IMR-90 (cell line): ENCODE measurements at regions not wholly inside any gene's neighbourhood (a gene's known extent, or its start where the extent isn't known, plus 50 kb on each side); places are given as distances from the start of the nearest gene placed in this dataset.

Experiments used
- ATAC-seq: fragments of 200-7000 bp; cut with Tn5 transposase; 2 replicates; pipeline ENCODE4 v1.9.1; 2020; ENCODE audit warnings: low read depth, mild to moderate bottlenecking, moderate library complexity
- BruUV-seq: library from RNA; stranded (reverse); fragments of 400-500 nt; replicated peaks from 2 replicates; lab custom pipeline; 2021; lab: Mats Ljungman, UMichigan
- CTCF ChIA-PET: fragments of 300-600 bp; formaldehyde crosslinking; extraction: SDS; loops from one replicate; lab custom pipeline; 2021; ENCODE audit warnings: antibody characterized with exemption; lab: Yijun Ruan, JAX
- POLR2A ChIA-PET: fragments of 300-600 bp; sonication (Branson Sonifier 250); formaldehyde crosslinking; loops from one replicate; lab custom pipeline; 2022; ENCODE audit warnings: antibody characterized with exemption; ENCODE audit not compliant: unreplicated experiment; lab: Charles Lee
- DNase-seq: peaks from one replicate; pipeline ENCODE4 v3.0.0; 2013
- H2AFZ ChIP-seq: replicated peaks from 2 replicates; pipeline ENCODE3; 2013; ENCODE audit warnings: low read length, mild to moderate bottlenecking; ENCODE audit not compliant: poor library complexity
- H2AK5ac ChIP-seq: 2 replicates; pipeline ENCODE4 v1.6.1; 2013; ENCODE audit warnings: low read depth, low read length, inconsistent platforms
- H2AK9ac ChIP-seq: replicated peaks from 2 replicates; pipeline ENCODE3; 2013; ENCODE audit warnings: mild to moderate bottlenecking, low read depth, low read length, moderate library complexity; ENCODE audit not compliant: poor library complexity
- H2BK120ac ChIP-seq: 2 replicates; pipeline ENCODE4 v1.6.1; 2013; ENCODE audit warnings: low read depth, low read length, inconsistent platforms
- H2BK15ac ChIP-seq: 3 replicates; pipeline ENCODE4 v1.6.1; 2013; ENCODE audit warnings: low read depth, low read length, inconsistent platforms
- H2BK20ac ChIP-seq: 2 replicates; pipeline ENCODE4 v1.6.1; 2013; ENCODE audit warnings: low read depth, mild to moderate bottlenecking, inconsistent platforms, low read length, moderate library complexity
- H2BK5ac ChIP-seq: 2 replicates; pipeline ENCODE4 v1.6.1; 2013; ENCODE audit warnings: mild to moderate bottlenecking, low read depth, low read length, inconsistent platforms; ENCODE audit not compliant: poor library complexity, severe bottlenecking
- H3K14ac ChIP-seq: replicated peaks from 2 replicates; pipeline ENCODE4 v1.6.1; 2013; ENCODE audit warnings: low read depth, low read length, inconsistent platforms
- H3K18ac ChIP-seq: 2 replicates; pipeline ENCODE4 v1.6.1; 2013; ENCODE audit warnings: low read depth, low read length, control low read depth
- H3K23ac ChIP-seq: 2 replicates; pipeline ENCODE4 v1.6.1; 2013; ENCODE audit warnings: low read depth, low read length, inconsistent platforms
- H3K27ac ChIP-seq: 2 replicates; pipeline ENCODE4 v1.5.1; 2013; ENCODE audit warnings: mild to moderate bottlenecking, control low read depth, low read length; ENCODE audit not compliant: insufficient read depth
- H3K27me3 ChIP-seq: 2 replicates; pipeline ENCODE4 v1.6.1; 2013; ENCODE audit warnings: low read length; ENCODE audit not compliant: control insufficient read depth, insufficient read depth
- H3K36me3 ChIP-seq: 2 replicates; pipeline ENCODE4 v1.6.1; 2013; ENCODE audit warnings: low read length, mixed read lengths; ENCODE audit not compliant: control insufficient read depth, insufficient read depth
- H3K4ac ChIP-seq: 2 replicates; pipeline ENCODE4 v1.6.1; 2013; ENCODE audit warnings: low read depth, low read length, inconsistent platforms
- H3K4me1 ChIP-seq: 2 replicates; pipeline ENCODE4 v1.6.1; 2013; ENCODE audit warnings: low read length, mixed read lengths; ENCODE audit not compliant: control insufficient read depth, insufficient read depth
- H3K4me2 ChIP-seq: 2 replicates; pipeline ENCODE4 v1.6.1; 2013; ENCODE audit warnings: low read depth, mild to moderate bottlenecking, control low read depth, low read length, moderate library complexity
- H3K4me3 ChIP-seq: 2 replicates; pipeline ENCODE4 v1.5.1; 2013; ENCODE audit warnings: low read depth, mild to moderate bottlenecking, control low read depth, low read length, moderate library complexity; ENCODE audit not compliant: insufficient read depth
- H3K56ac ChIP-seq: 2 replicates; pipeline ENCODE4 v1.6.1; 2013; ENCODE audit warnings: low read length, inconsistent platforms; ENCODE audit not compliant: insufficient read depth; ENCODE audit errors: extremely low read depth
- H3K79me1 ChIP-seq, 2 experiments: 2 replicates each; pipeline ENCODE4 v1.6.1; 2013; ENCODE audit warnings: low read length in 2 of 2, inconsistent platforms in 1 of 2, low read depth in 1 of 2
- H3K9ac ChIP-seq: 2 replicates; pipeline ENCODE4 v1.6.1; 2013; ENCODE audit warnings: low read depth, low read length, control low read depth
- H3K9me1 ChIP-seq: 2 replicates; pipeline ENCODE4 v1.6.1; 2013; ENCODE audit warnings: low read length, inconsistent platforms; ENCODE audit not compliant: insufficient read depth
- H3K9me3 ChIP-seq: 2 replicates; pipeline ENCODE4 v1.6.1; 2013; ENCODE audit warnings: low read length; ENCODE audit not compliant: control insufficient read depth, insufficient read depth
- H4K20me1 ChIP-seq: 2 replicates; pipeline ENCODE4 v1.6.1; 2013; ENCODE audit warnings: low read length, inconsistent platforms; ENCODE audit not compliant: insufficient read depth
- H4K5ac ChIP-seq: 2 replicates; pipeline ENCODE4 v1.6.1; 2013; ENCODE audit warnings: mild to moderate bottlenecking, low read depth, low read length, control low read depth
- H4K8ac ChIP-seq, 2 experiments: 2 replicates each; pipeline ENCODE4 v1.6.1; 2013; ENCODE audit warnings: low read depth in 2 of 2, low read length in 2 of 2, control low read depth in 1 of 2, inconsistent platforms in 1 of 2
- H4K91ac ChIP-seq: 2 replicates; pipeline ENCODE4 v1.6.1; 2013; ENCODE audit warnings: low read depth, low read length, inconsistent platforms; ENCODE audit not compliant: insufficient read depth
- BHLHE40 ChIP-seq: fragments of 150-350 bp; IDR thresholded peaks from 2 replicates; pipeline ENCODE4 v1.6.1; 2016; ENCODE audit warnings: mild to moderate bottlenecking, low read depth, low read length
- CEBPB ChIP-seq: IDR thresholded peaks from 2 replicates; pipeline ENCODE4 v1.6.1; 2012; ENCODE audit warnings: low read depth, low read length, improper control_type of control experiment
- CHD1 ChIP-seq: IDR thresholded peaks from 2 replicates; pipeline ENCODE4 v1.6.1; 2012; ENCODE audit warnings: low read depth, low read length, improper control_type of control experiment
- ELK1 ChIP-seq: fragments of 150-350 bp; IDR thresholded peaks from 2 replicates; pipeline ENCODE4 v1.6.1; 2016; ENCODE audit warnings: low read depth, mild to moderate bottlenecking, low read length, moderate library complexity, borderline replicate concordance
- FOS ChIP-seq: fragments of 150-350 bp; IDR thresholded peaks from 2 replicates; pipeline ENCODE4 v1.6.1; 2016; ENCODE audit warnings: low read depth, low read length
- MAFK ChIP-seq: IDR thresholded peaks from 2 replicates; pipeline ENCODE4 v1.6.1; 2012; ENCODE audit warnings: low read depth, low read length, improper control_type of control experiment
- MAZ ChIP-seq: IDR thresholded peaks from 2 replicates; pipeline ENCODE4 v1.6.1; 2012; ENCODE audit warnings: low read depth, mild to moderate bottlenecking, low read length, improper control_type of control experiment, moderate library complexity, borderline replicate concordance
- MXI1 ChIP-seq: IDR thresholded peaks from 2 replicates; pipeline ENCODE4 v1.6.1; 2012; ENCODE audit warnings: low read depth, mild to moderate bottlenecking, low read length, moderate library complexity, borderline replicate concordance
- NFE2L2 ChIP-seq: fragments of 150-350 bp; IDR thresholded peaks from 2 replicates; pipeline ENCODE4 v1.6.1; 2016; ENCODE audit warnings: low read depth, mild to moderate bottlenecking, low read length
- POLR2A ChIP-seq: IDR thresholded peaks from 2 replicates; pipeline ENCODE4 v1.6.1; 2012; ENCODE audit warnings: mild to moderate bottlenecking, low read depth, low read length
- RAD21 ChIP-seq: IDR thresholded peaks from 2 replicates; pipeline ENCODE4 v1.6.1; 2012; ENCODE audit warnings: low read length, improper control_type of control experiment
- RCOR1 ChIP-seq: IDR thresholded peaks from 2 replicates; pipeline ENCODE4 v1.6.1; 2012; ENCODE audit warnings: mild to moderate bottlenecking, low read length, improper control_type of control experiment; ENCODE audit not compliant: insufficient replicate concordance
- RFX5 ChIP-seq: IDR thresholded peaks from 2 replicates; pipeline ENCODE4 v1.8.0; 2012; ENCODE audit warnings: low read depth, mild to moderate bottlenecking, low read length, moderate library complexity
- SMC3 ChIP-seq: fragments of 150-350 bp; IDR thresholded peaks from 2 replicates; pipeline ENCODE4 v1.6.1; 2016; ENCODE audit warnings: low read depth, mild to moderate bottlenecking, antibody characterized with exemption, low read length, moderate library complexity
- dilution Hi-C: fragments of 300-500 bp; cut with HindIII; formaldehyde crosslinking; loops from one replicate; pipeline ENCODE4 v1.14.3; 2018; ENCODE audit warnings: low sequenced_read_pairs; ENCODE audit not compliant: unreplicated experiment
- in situ Hi-C: fragments of 300-500 bp; cut with MboI; formaldehyde crosslinking; loops from 3 replicates; pipeline ENCODE4 v1.14.3; 2019; ENCODE audit warnings: low sequenced_read_pairs, inconsistent platforms, mixed read lengths
- intact Hi-C: fragments of 100-400 bp; cut with micrococcal nuclease; formaldehyde crosslinking; loops from 2 replicates; pipeline ENCODE4 v1.10.0; 2022
- TF ChIP-seq, protein P1 (sequence below): conservative IDR thresholded peaks from 2 replicates; pipeline ENCODE4 v1.5.1; 2012; ENCODE audit warnings: mild to moderate bottlenecking, low read depth, low read length, improper control_type of control experiment
- TF ChIP-seq, protein P2 (sequence below): fragments of 150-350 bp; IDR thresholded peaks from 2 replicates; pipeline ENCODE4 v1.6.1; 2017; ENCODE audit warnings: mild to moderate bottlenecking, antibody characterized with exemption, low read length, low read depth

GRCh38 chr7:85806321-85806720 is 619.5 kb upstream of the SEMA3D start:
- ChIA-PET POLR2A (no interaction called here), CTCF (no interaction called here)
- Histone ChIP-seq H2BK120ac (no peak overlapping the region), H4K5ac (no peak overlapping the region), H3K4ac (no peak overlapping the region), H3K4me2 (no peak overlapping the region), H3K4me1 (no peaks in the 10 kb centered on the region), H3K9ac (no peak overlapping the region), H4K8ac (no peak overlapping the region), H3K36me3 (no peaks in the 10 kb centered on the region), H3K23ac (no peak overlapping the region), H3K14ac (no peak overlapping the region), H3K18ac (no peak overlapping the region), H3K56ac (no peak overlapping the region), H3K79me1 (no peaks in the 10 kb centered on the region), H3K27me3 (no peaks in the 10 kb centered on the region), H2AK5ac (no peak overlapping the region), H3K4me3 (no peak overlapping the region), H2BK20ac (no peak overlapping the region), H3K9me3 (no peaks in the 10 kb centered on the region), H4K20me1 (no peaks in the 10 kb centered on the region), H2BK15ac (no peak overlapping the region), H2BK5ac (no peak overlapping the region), H2AK9ac (no peak overlapping the region), H3K27ac (no peak overlapping the region), H2AFZ (no peak overlapping the region), H4K91ac (no peak overlapping the region), H3K9me1 (no peaks in the 10 kb centered on the region)
- no TSS peak for BruUV-seq
- DNase-seq (no peak), ATAC-seq (no peak)
- intact Hi-C loops: no loop called here
- TF ChIP-seq MAFK (no peak), MAZ (no peak), POLR2A (no peak), FOS (no peak), RAD21 (no peak), NFE2L2 (no peak), SMC3 (no peak), RFX5 (no peak), MXI1 (no peak), ELK1 (no peak), BHLHE40 (no peak), RCOR1 (no peak), CEBPB (no peak), CHD1 (no peak)
- TF ChIP-seq, protein P1, sequence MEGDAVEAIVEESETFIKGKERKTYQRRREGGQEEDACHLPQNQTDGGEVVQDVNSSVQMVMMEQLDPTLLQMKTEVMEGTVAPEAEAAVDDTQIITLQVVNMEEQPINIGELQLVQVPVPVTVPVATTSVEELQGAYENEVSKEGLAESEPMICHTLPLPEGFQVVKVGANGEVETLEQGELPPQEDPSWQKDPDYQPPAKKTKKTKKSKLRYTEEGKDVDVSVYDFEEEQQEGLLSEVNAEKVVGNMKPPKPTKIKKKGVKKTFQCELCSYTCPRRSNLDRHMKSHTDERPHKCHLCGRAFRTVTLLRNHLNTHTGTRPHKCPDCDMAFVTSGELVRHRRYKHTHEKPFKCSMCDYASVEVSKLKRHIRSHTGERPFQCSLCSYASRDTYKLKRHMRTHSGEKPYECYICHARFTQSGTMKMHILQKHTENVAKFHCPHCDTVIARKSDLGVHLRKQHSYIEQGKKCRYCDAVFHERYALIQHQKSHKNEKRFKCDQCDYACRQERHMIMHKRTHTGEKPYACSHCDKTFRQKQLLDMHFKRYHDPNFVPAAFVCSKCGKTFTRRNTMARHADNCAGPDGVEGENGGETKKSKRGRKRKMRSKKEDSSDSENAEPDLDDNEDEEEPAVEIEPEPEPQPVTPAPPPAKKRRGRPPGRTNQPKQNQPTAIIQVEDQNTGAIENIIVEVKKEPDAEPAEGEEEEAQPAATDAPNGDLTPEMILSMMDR: no peak
- TF ChIP-seq, protein P2, sequence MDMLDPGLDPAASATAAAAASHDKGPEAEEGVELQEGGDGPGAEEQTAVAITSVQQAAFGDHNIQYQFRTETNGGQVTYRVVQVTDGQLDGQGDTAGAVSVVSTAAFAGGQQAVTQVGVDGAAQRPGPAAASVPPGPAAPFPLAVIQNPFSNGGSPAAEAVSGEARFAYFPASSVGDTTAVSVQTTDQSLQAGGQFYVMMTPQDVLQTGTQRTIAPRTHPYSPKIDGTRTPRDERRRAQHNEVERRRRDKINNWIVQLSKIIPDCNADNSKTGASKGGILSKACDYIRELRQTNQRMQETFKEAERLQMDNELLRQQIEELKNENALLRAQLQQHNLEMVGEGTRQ: no peak
- in situ Hi-C loops: no loop called here
- dilution Hi-C loops: no loop called here
